ENCODE measurements at regions not wholly inside any gene's neighbourhood (a gene's known extent, or its start where the extent isn't known, plus 50 kb on each side); places are given as distances from the start of the nearest gene placed in this dataset.
A peak's percentile ranks its signal among the peaks of the same experiment; 100 is the strongest.

GRCh38 chr6:8276148-8276547, 159.2 kb downstream of the SLC35B3 start:
- no peak for DNase-seq (ENCODE audit: low read depth)

GRCh38 chr6:8275667-8276066, 159.7 kb downstream of the SLC35B3 start:
- DNase-seq (ENCODE audit: low read depth), result no peak

- DNase-seq (ENCODE audit: low read depth), result no peak
Observed at GRCh38 chr6:8274226-8274625, 161.1 kb downstream of the SLC35B3 start.

GRCh38 chr6:8269872-8270454, 165.4 kb downstream of the SLC35B3 start:
- no peak for DNase-seq (ENCODE audit: low read depth)

- no peak for DNase-seq (ENCODE audit: low read depth)
Observed at GRCh38 chr6:8269094-8269493, 166.3 kb downstream of the SLC35B3 start.

DNA sequence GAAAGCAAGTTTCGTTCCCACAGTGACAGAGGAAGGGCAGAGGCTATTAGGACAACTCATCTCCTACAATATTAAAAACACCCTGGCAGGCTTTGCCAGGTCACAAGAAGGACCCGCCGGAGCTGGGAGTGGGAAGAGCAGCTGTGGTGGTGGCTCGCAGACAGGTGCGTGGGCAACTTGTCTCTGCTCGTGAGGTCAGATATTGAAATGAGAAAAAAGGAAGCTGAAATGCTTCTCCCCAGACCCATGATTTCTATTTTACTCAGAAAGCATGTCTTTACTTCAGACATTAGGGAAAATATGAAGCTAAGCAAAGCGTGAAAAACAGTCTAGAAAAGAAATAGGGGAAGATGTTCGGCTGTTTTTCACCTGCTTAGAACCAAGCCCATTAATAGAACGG, 166.3 kb upstream of the EEF1E1 start:
- no peak for DNase-seq (ENCODE audit: low read depth)

GRCh38 chr6:8268156-8268555, 165.8 kb upstream of the EEF1E1 start:
- no peak for DNase-seq (ENCODE audit: low read depth)

DNA sequence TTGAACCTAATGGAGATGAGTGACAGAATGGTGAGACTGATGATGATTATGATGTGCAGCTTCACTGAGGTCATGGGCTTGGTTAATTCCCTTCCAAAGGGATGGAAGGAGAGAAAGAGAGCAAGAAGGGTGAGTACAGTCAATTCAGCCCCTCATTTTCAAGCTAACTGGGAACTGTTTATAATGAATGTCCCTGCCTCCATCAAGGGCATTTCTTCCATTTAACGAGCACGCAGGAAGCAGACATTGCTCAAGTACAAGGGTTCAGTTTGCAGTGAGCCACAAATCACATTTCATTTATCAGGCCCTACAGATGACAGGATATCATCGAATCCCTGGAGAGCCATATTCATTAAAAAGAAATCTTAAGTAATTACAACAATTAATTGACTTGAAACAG, 158.3 kb upstream of the EEF1E1 start:
- no peak for DNase-seq (ENCODE audit: low read depth)

DNA sequence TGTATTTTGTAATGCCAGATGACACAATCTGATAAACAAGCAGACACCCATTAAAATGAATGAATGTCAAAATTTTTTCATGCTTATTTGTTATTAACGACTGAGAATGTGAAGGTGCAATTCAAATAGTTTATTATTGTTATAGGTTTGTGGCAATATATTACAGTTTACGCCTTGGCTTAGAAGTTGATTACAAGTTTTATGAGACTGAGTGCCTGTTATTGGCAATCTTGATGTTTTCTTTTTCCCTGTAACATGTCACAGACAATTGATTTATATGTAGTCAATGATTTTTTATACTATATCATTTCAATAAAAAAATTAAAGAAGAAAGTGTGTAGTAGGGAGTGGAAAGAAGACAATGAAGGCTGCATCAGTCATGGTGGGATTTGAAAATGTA, 144.1 kb upstream of the EEF1E1 start:
- DNase-seq (ENCODE audit: low read depth), result no peak

DNA sequence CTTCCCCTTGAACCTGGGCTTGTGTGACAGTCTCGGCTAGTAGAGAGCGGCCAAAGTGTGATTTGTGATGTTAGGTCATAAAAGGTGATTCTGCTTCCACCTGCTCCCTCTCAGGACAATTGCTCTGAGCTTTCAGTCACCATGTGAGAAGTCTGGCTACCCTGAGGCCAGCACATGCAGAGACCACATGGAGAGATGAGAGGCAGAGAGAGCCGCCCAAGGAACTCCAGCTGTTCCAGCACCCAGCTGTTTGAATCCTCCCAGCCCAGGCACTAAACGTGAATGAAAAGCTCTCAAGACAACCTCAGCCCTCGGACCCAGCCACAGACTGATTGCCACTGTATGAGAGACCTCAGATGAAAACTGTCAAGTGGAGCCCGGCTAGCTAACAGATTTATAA, 143.4 kb upstream of the EEF1E1 start:
- no peak for DNase-seq (ENCODE audit: low read depth)

GRCh38 chr6:8243475-8243874, 141.1 kb upstream of the EEF1E1 start:
- DNase-seq (ENCODE audit: low read depth), result peak; percentile 29

- no peak for DNase-seq (ENCODE audit: low read depth)
Observed at GRCh38 chr6:8242885-8243284, 140.5 kb upstream of the EEF1E1 start.

DNA sequence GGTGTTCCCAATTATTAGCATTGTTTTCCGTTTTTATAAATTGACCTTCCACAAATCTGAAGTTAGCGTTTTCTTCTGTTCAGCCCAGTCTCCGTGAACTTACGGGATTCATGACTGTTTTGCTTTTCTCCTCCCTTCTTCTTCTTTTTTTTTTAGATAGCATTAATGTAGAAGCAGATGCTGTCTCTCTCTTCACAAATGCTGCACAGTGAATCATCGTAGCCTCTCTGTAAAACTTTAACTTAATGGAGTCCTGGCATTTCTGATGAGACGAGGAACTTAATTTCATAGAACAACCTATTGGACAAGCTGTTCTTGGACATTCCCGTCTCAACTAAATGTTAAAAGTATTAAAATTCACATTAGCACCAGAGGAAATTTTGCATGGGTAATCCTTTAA, 138.0 kb upstream of the EEF1E1 start:
- no peak for DNase-seq (ENCODE audit: low read depth)

- DNase-seq (ENCODE audit: low read depth), result no peak
Observed at GRCh38 chr6:8238773-8239683, 136.7 kb upstream of the EEF1E1 start.

GRCh38 chr6:8237668-8238067, 135.3 kb upstream of the EEF1E1 start:
- DNase-seq (ENCODE audit: low read depth), result no peak

GRCh38 chr6:8236956-8237355, 134.6 kb upstream of the EEF1E1 start:
- DNase-seq (ENCODE audit: low read depth), result no peak

DNA sequence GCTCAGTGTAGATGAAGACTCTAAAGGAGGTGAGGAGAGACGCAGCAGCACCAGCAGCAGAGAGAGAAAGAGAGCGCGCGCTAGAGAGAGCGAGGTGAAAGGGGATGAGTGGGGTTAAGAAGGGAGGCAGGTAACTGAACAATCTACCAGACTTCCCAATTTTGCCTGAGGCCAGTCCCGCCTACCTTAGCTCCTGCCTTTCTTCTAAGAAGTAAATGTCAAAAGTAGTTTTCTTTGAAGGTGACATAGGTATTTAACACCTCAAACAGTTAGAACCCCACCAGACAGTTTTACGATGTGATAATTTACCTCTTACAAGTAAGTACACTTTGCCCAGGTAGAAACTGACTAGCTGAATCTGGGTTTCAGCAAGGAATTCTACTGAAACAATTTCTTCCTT, 132.0 kb upstream of the EEF1E1 start:
- no peak for DNase-seq (ENCODE audit: low read depth)

GRCh38 chr6:8231956-8232355, 129.6 kb upstream of the EEF1E1 start:
- no peak for DNase-seq (ENCODE audit: low read depth)

GRCh38 chr6:8229915-8230756, 127.8 kb upstream of the EEF1E1 start:
- DNase-seq (ENCODE audit: low read depth), result peak; percentile 16

DNA sequence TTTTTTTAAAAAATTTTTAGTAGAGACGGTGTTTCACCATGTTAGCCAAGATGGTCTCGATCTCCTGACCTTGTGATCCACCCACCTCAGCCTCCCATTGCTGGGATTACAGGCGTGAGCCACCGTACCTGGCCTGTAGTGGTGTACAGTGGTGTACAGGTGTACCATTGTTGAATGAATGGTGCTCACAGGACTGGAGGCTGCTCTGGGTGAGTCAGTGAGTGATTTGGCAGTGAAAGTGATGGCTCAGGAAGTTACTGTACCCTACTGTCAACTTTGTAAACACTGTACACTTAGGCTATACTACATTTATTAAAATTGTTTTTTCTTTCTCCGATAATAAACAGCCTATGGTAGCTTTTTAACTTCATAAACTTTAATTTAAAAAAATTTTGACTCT, 122.8 kb upstream of the EEF1E1 start:
- DNase-seq (ENCODE audit: low read depth), result no peak

DNA sequence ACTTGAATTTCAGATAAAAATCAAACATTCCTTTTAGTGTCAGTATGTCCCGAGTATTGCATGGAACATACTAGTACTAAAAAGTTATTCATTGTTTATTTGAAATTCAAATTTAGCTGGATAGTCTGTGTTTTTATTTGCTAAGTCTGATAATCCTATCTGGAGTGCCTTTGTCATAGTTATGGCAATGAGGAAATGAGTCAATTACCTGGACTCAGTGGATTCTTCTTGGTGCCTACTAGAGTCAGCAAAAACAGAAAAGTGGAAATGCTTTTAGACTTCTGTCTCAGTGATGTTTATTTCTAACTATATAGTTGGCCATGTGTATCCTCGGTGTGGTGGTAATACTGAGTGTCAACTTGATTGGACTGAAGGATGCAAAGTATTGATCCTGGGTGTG, 121.3 kb upstream of the EEF1E1 start:
- no peak for DNase-seq (ENCODE audit: low read depth)

DNA sequence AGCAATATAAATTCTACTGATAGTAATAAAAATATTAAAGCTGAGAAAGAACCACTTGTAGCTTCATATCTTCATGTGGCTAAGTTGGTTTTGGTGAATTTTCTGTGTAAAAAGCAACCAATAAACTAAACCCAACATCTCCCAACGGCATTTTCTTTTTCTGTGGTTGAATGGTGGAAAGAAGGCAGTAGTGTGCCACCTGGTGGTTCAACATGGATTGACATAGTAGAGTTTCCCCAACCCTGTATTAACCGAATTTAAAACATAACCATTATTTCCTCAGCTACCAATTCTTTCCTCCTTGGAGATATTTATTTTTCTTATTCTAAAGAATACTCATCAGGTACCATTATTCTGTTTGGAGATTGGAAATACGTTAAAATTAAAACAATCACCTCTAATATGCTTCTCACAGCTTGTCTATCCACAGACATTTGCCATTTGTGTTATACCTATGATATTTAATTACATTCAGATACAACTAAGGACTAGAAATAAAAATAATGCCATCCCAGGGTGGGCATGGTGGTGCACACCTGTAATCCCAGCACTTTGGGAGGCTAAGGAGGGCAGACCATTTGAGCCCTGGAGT, 117.1 kb upstream of the EEF1E1 start:
- DNase-seq (ENCODE audit: low read depth), result peak; percentile 50

Data from Daoy (cell line).